ENCODE measurements at regions not wholly inside any gene's neighbourhood (a gene's known extent, or its start where the extent isn't known, plus 50 kb on each side); places are given as distances from the start of the nearest gene placed in this dataset.
"Not testable (repeated sequence)": the region's sequence is repeated elsewhere in the genome, so short reads cannot be mapped to it uniquely, and the experiment has no call there.

DNA sequence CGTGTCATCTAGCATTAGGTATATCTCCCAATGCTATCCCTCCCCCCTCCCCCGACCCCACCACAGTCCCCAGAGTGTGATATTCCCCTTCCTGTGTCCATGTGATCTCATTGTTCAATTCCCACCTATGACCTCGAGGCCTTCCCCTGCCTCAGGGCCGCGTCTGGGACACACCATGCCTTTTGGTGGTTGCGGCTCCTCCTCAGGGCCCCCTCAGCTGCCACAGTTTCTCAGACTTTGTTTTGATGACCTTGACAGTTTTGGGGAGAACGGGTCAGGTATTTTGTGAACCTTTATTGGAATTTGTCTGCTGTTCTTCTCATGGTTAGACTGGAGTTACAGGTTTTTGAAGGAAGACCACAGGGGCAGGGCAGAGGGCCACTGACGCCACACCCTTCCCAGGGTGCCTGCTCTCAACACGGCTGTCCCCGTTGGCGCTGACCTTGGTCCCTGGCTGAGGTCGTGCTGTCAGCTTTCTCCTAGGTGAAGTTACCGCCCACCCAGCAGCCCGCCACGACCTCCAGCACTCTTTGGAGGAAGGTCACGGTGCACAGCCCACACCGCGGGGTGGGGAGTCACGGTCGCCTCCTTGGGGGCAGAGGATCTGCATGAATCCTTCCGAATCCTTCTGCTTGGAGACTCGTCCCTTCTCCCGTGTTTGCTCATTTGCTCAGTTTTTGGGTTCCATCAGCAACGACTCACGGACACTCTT, 130.5 kb downstream of the KIF26A start:
- Histone ChIP-seq H3K79me2 (ENCODE audit: insufficient read depth, low read length) (no peaks in the 10 kb centered on the region), H3K4me2 (replicated peaks; ENCODE audit: extremely low read depth, low read length, poor library complexity, severe bottlenecking) (no peak overlapping the region), H4K20me1 (ENCODE audit: insufficient read depth, low read length) (no peaks in the 10 kb centered on the region), H2AFZ (ENCODE audit: insufficient read depth, low read depth, low read length, poor library complexity, severe bottlenecking) (no peak overlapping the region), H3K4me1 (ENCODE audit: control insufficient read depth in 1 of 2, insufficient read depth in 2 of 2, low read length in 2 of 2) (no peaks in the 10 kb centered on the region), H3K4me3 (replicated peaks in 1 of 3; ENCODE audit: low read depth in 2 of 3, low read length in 3 of 3) (no peak overlapping the region), H3K9me3 (replicated peaks in 1 of 2; ENCODE audit: control insufficient read depth in 1 of 2, insufficient read depth in 1 of 2, low read length in 2 of 2) (no peaks in the 10 kb centered on the region), H3K36me3 (replicated peaks in 1 of 2; ENCODE audit: control insufficient read depth in 1 of 2, insufficient read depth in 2 of 2, low read length in 2 of 2) (no peaks in the 10 kb centered on the region), H3K27me3 (ENCODE audit: control insufficient read depth in 2 of 2, insufficient read depth in 2 of 2, low read length in 2 of 2) (no peaks in the 10 kb centered on the region), H3K9ac (ENCODE audit: insufficient read depth, low read length, poor library complexity, severe bottlenecking) (no peak overlapping the region), H3K27ac (ENCODE audit: low read depth in 1 of 2, low read length in 2 of 2) (no peak overlapping the region)
- TF ChIP-seq, protein P1, sequence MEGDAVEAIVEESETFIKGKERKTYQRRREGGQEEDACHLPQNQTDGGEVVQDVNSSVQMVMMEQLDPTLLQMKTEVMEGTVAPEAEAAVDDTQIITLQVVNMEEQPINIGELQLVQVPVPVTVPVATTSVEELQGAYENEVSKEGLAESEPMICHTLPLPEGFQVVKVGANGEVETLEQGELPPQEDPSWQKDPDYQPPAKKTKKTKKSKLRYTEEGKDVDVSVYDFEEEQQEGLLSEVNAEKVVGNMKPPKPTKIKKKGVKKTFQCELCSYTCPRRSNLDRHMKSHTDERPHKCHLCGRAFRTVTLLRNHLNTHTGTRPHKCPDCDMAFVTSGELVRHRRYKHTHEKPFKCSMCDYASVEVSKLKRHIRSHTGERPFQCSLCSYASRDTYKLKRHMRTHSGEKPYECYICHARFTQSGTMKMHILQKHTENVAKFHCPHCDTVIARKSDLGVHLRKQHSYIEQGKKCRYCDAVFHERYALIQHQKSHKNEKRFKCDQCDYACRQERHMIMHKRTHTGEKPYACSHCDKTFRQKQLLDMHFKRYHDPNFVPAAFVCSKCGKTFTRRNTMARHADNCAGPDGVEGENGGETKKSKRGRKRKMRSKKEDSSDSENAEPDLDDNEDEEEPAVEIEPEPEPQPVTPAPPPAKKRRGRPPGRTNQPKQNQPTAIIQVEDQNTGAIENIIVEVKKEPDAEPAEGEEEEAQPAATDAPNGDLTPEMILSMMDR (IDR thresholded peaks at IDR 0.05) = no peak
- Mint-ChIP-seq H3K36me3 (no peaks in the 10 kb centered on the region), H3K4me3 (no peak overlapping the region), H3K4me1 (no peaks in the 10 kb centered on the region), H3K27me3 (ENCODE audit: low read depth in 3 of 3) (peaks cover 2 to 6% (median 4%) of the 10 kb centered on the region in 3 donors), H3K27ac (no peak overlapping the region), H3K9me3 (peaks cover 0 to 6% (median 0%) of the 10 kb centered on the region in 7 donors)
- no peak for DNase-seq
- WGBS (ENCODE audit: insufficient coverage) = 87% methylated on average over 21 of the region's 25 CpGs
- intact Hi-C loops (cut with micrococcal nuclease) = no loop called here

DNA sequence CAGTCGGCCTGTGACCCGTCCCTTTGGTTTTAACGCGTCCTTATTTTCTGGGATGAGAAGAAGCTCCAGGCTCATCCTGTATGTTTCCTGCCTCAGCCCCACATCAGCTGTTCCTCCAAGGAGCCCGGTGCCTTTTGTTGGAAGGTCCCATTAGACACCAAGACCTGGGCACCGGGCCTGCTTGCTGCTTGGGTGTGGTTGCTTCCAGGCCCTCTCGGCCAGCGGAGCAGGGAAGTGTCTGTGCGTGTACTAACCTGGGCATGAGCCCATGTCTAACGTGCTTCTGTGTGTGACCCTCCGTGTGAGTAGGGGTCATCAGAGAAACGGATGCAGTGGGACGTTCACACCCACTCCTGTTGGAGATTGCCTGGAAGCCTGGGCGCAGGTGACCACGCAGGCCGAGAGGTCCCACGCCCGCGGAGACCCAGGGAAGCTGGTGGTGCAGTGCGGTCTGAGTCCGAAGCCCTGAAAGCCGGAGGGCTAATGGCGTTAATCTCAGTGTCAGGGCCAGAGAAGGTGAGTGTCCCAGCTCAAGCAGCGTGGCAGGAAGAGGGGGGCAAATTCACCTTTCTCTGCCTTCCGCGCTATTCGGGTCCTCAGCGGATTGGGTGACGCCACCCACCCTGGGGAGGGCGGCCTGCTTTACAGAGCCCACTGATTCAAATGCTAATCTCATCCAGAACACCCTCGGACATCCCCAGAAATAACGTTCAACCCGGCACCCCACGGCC, 131.3 kb downstream of the KIF26A start:
- H3K9me3 ChIP-seq (replicated peaks in 1 of 2; ENCODE audit: control insufficient read depth in 1 of 2, insufficient read depth in 1 of 2, low read length in 2 of 2); H3K27me3 Mint-ChIP-seq (ENCODE audit: low read depth in 3 of 3); H3K9ac ChIP-seq (ENCODE audit: insufficient read depth, low read length, poor library complexity, severe bottlenecking); H3K79me2 ChIP-seq (ENCODE audit: insufficient read depth, low read length); H3K4me2 ChIP-seq (replicated peaks; ENCODE audit: extremely low read depth, low read length, poor library complexity, severe bottlenecking); H4K20me1 ChIP-seq (ENCODE audit: insufficient read depth, low read length); H3K4me1 Mint-ChIP-seq; H3K4me3 Mint-ChIP-seq; H3K36me3 ChIP-seq (replicated peaks in 1 of 2; ENCODE audit: control insufficient read depth in 1 of 2, insufficient read depth in 2 of 2, low read length in 2 of 2); H3K4me1 ChIP-seq (ENCODE audit: control insufficient read depth in 1 of 2, insufficient read depth in 2 of 2, low read length in 2 of 2); H3K9me3 Mint-ChIP-seq; DNase-seq; H3K36me3 Mint-ChIP-seq; H3K27ac ChIP-seq (ENCODE audit: low read depth in 1 of 2, low read length in 2 of 2); H3K27me3 ChIP-seq (ENCODE audit: control insufficient read depth in 2 of 2, insufficient read depth in 2 of 2, low read length in 2 of 2); H2AFZ ChIP-seq (ENCODE audit: insufficient read depth, low read depth, low read length, poor library complexity, severe bottlenecking); intact Hi-C loops (cut with micrococcal nuclease); H3K4me3 ChIP-seq (replicated peaks in 1 of 3; ENCODE audit: low read depth in 2 of 3, low read length in 3 of 3); H3K27ac Mint-ChIP-seq: not testable (repeated sequence)
- WGBS (ENCODE audit: insufficient coverage) = 92% methylated on average over 13 of the region's 34 CpGs

Data from CD14-positive monocyte (primary cell).